Hepatocyte (in vitro differentiated cells): ENCODE measurements at regions not wholly inside any gene's neighbourhood (a gene's known extent, or its start where the extent isn't known, plus 50 kb on each side); places are given as distances from the start of the nearest gene placed in this dataset.

Source experiments
- DNase-seq: peaks from one replicate; pipeline ENCODE4 v3.0.0-alpha.2; 2016; ENCODE audit warnings: low spot score
- H2AFZ ChIP-seq: fragments of 200-600 bp; sonication (generic); 2 replicates; pipeline ENCODE4 v1.6.0; 2016; ENCODE audit warnings: antibody characterized with exemption, mild to moderate bottlenecking
- H3K27ac ChIP-seq: fragments of 200-600 bp; sonication (generic); 2 replicates; pipeline ENCODE4 v1.5.1; 2016; ENCODE audit warnings: mild to moderate bottlenecking
- H3K27me3 ChIP-seq: fragments of 200-600 bp; sonication (generic); 2 replicates; pipeline ENCODE4 v1.6.1; 2016
- H3K36me3 ChIP-seq: fragments of 200-600 bp; sonication (generic); replicated peaks from 2 replicates; pipeline ENCODE4 v1.5.1; 2016; ENCODE audit warnings: low read depth; ENCODE audit not compliant: insufficient read depth
- H3K4me1 ChIP-seq: fragments of 200-600 bp; sonication (generic); 2 replicates; pipeline ENCODE4 v1.5.1; 2016; ENCODE audit warnings: mild to moderate bottlenecking, moderate library complexity; ENCODE audit not compliant: insufficient read depth
- H3K4me2 ChIP-seq: fragments of 200-600 bp; sonication (generic); 2 replicates; pipeline ENCODE4 v1.6.0; 2016
- H3K4me3 ChIP-seq: fragments of 200-600 bp; sonication (generic); 2 replicates; pipeline ENCODE4 v1.5.1; 2016; ENCODE audit warnings: mild to moderate bottlenecking
- H3K79me2 ChIP-seq: fragments of 200-600 bp; sonication (generic); 2 replicates; pipeline ENCODE4 v1.6.0; 2017; ENCODE audit warnings: mild to moderate bottlenecking
- H3K9me2 ChIP-seq: fragments of 200-600 bp; sonication (generic); replicated peaks from 2 replicates; pipeline ENCODE4 v1.6.0; 2017; ENCODE audit warnings: mild to moderate bottlenecking; ENCODE audit not compliant: insufficient read depth
- H3K9me3 ChIP-seq: fragments of 200-600 bp; sonication (generic); 2 replicates; pipeline ENCODE4 v1.5.1; 2016; ENCODE audit warnings: low read depth, mild to moderate bottlenecking
- H4K20me1 ChIP-seq: fragments of 200-600 bp; sonication (generic); 2 replicates; pipeline ENCODE4 v1.6.0; 2016; ENCODE audit warnings: mild to moderate bottlenecking; ENCODE audit not compliant: insufficient read depth, poor library complexity, severe bottlenecking
- CTCF ChIP-seq: fragments of 200-600 bp; sonication (generic); IDR thresholded peaks from 2 replicates; pipeline ENCODE4 v1.5.1; 2016; ENCODE audit warnings: antibody characterized with exemption, mild to moderate bottlenecking; ENCODE audit not compliant: poor library complexity
- EZH2 ChIP-seq: fragments of 200-600 bp; sonication (generic); IDR thresholded peaks from 2 replicates; pipeline ENCODE4 v1.6.1; 2016; ENCODE audit warnings: antibody characterized with exemption, mild to moderate bottlenecking, borderline replicate concordance
- EZH2phosphoT487 ChIP-seq: fragments of 200-600 bp; sonication (generic); IDR thresholded peaks from one replicate; pipeline ENCODE4 v1.6.1; 2018; ENCODE audit warnings: antibody characterized with exemption, mild to moderate bottlenecking, low read depth, moderate library complexity; ENCODE audit not compliant: unreplicated experiment, severe bottlenecking
- WGBS: methylation state at CpG from one replicate; pipeline ENCODE4 v1.1.6; 2016; ENCODE audit warnings: low lambda C conversion rate; ENCODE audit errors: missing lambda C conversion rate; 5-methylcytosine and 5-hydroxymethylcytosine counted together

GRCh38 chr6:154908723-154909122 is 86.4 kb upstream of the TIAM2 start:
- H3K9me3 ChIP-seq, result no peaks in the 10 kb centered on the region
- H3K27ac ChIP-seq, result no peak overlapping the region
- TF ChIP-seq EZH2phosphoT487 (no peak), CTCF (no peak), EZH2 (no peak)
- no peaks in the 10 kb centered on the region for H3K36me3 ChIP-seq
- H3K27me3 ChIP-seq, result no peaks in the 10 kb centered on the region
- no peak overlapping the region for H2AFZ ChIP-seq
- H3K79me2 ChIP-seq, result no peaks in the 10 kb centered on the region
- no peak overlapping the region for H3K4me3 ChIP-seq
- DNase-seq, result no peak
- H3K4me2 ChIP-seq, result no peak overlapping the region
- H4K20me1 ChIP-seq, result no peaks in the 10 kb centered on the region
- no peaks in the 10 kb centered on the region for H3K4me1 ChIP-seq
- H3K9me2 ChIP-seq, result no peaks in the 10 kb centered on the region

- H3K36me3 ChIP-seq, result no peaks in the 10 kb centered on the region
- no peak overlapping the region for H3K4me2 ChIP-seq
- TF ChIP-seq EZH2, result no peak
- TF ChIP-seq EZH2phosphoT487, result no peak
- TF ChIP-seq CTCF, result no peak
- H2AFZ ChIP-seq, result no peak overlapping the region
- 97% methylated on average over 1 of the region's 1 CpG for WGBS
- H3K4me1 ChIP-seq, result no peaks in the 10 kb centered on the region
- no peak for DNase-seq
- H3K27me3 ChIP-seq, result no peaks in the 10 kb centered on the region
- H3K4me3 ChIP-seq, result no peak overlapping the region
- no peaks in the 10 kb centered on the region for H3K79me2 ChIP-seq
- no peaks in the 10 kb centered on the region for H3K9me2 ChIP-seq
- H3K9me3 ChIP-seq, result no peaks in the 10 kb centered on the region
- H3K27ac ChIP-seq, result no peak overlapping the region
- no peaks in the 10 kb centered on the region for H4K20me1 ChIP-seq
Measured at GRCh38 chr6:154909311-154909710, 85.8 kb upstream of the TIAM2 start.

GRCh38 chr6:154909821-154910220 is 85.3 kb upstream of the TIAM2 start:
- Histone ChIP-seq H3K4me1 (no peaks in the 10 kb centered on the region), H3K4me2 (no peak overlapping the region), H3K36me3 (no peaks in the 10 kb centered on the region), H3K4me3 (no peak overlapping the region), H3K9me3 (no peaks in the 10 kb centered on the region), H3K27ac (no peak overlapping the region), H3K9me2 (no peaks in the 10 kb centered on the region), H3K27me3 (no peaks in the 10 kb centered on the region), H2AFZ (no peak overlapping the region), H4K20me1 (no peaks in the 10 kb centered on the region), H3K79me2 (no peaks in the 10 kb centered on the region)
- WGBS, result 81% methylated on average over 7 of the region's 7 CpGs
- no peak for DNase-seq
- TF ChIP-seq CTCF (no peak), EZH2 (no peak), EZH2phosphoT487 (no peak)

GRCh38 chr6:154914288-154914687 is 80.8 kb upstream of the TIAM2 start:
- no peaks in the 10 kb centered on the region for H3K9me3 ChIP-seq
- H3K36me3 ChIP-seq, result no peaks in the 10 kb centered on the region
- no peak overlapping the region for H3K4me3 ChIP-seq
- no peaks in the 10 kb centered on the region for H4K20me1 ChIP-seq
- DNase-seq, result no peak
- no peak overlapping the region for H2AFZ ChIP-seq
- TF ChIP-seq EZH2 (no peak), CTCF (no peak), EZH2phosphoT487 (no peak)
- H3K27me3 ChIP-seq, result no peaks in the 10 kb centered on the region
- no peaks in the 10 kb centered on the region for H3K4me1 ChIP-seq
- no peaks in the 10 kb centered on the region for H3K79me2 ChIP-seq
- no peak overlapping the region for H3K27ac ChIP-seq
- no peak overlapping the region for H3K4me2 ChIP-seq
- no peaks in the 10 kb centered on the region for H3K9me2 ChIP-seq
- 87% methylated on average over 4 of the region's 4 CpGs for WGBS
